ENCODE measurements at regions not wholly inside any gene's neighbourhood (a gene's known extent, or its start where the extent isn't known, plus 50 kb on each side); places are given as distances from the start of the nearest gene placed in this dataset.

GRCh38 chr16:9256196-9256595 lies 164.8 kb downstream of the HAPSTR1 start:
- DNase-seq (ENCODE audit: low read depth), result no peak
- POLR2A ChIA-PET, result no interaction called here
- Histone ChIP-seq H3K27me3 (ENCODE audit: control insufficient read depth, insufficient read depth, low read length) (no peaks in the 10 kb centered on the region), H3K4me3 (ENCODE audit: low read depth, low read length) (no peak overlapping the region), H3K36me3 (ENCODE audit: control insufficient read depth, insufficient read depth, low read length) (no peaks in the 10 kb centered on the region)
- TF ChIP-seq CTCF (IDR thresholded peaks at IDR 0.05; ENCODE audit: insufficient read depth, low read depth, low read length), result peak; percentile 49
- CTCF ChIA-PET, result interaction anchor here (0.9 to 1.2 kb wide), 2 partner anchors 12 to 18 kb away, joined by 3 to 7 read pairs; no protein-coding TSS in a partner anchor

- POLR2A ChIA-PET, result no interaction called here
- CTCF ChIA-PET, result interaction anchor here (1.5 kb wide), 2 partner anchors 10 kb away, joined by 5 to 6 read pairs; no protein-coding TSS in a partner anchor
- H3K27me3 ChIP-seq (ENCODE audit: control insufficient read depth, insufficient read depth, low read length), result no peaks in the 10 kb centered on the region
Observed at GRCh38 chr16:9257843-9258242, 166.4 kb downstream of the HAPSTR1 start.

GRCh38 chr16:9258423-9259051 lies 167.1 kb downstream of the HAPSTR1 start:
- H3K4me3 ChIP-seq (ENCODE audit: low read depth, low read length), result no peak overlapping the region
- ChIA-PET POLR2A (no interaction called here), CTCF (interaction anchor here (1.4 to 1.5 kb wide), 3 partner anchors 9 to 12 kb away, joined by 4 to 6 read pairs (median 5); no protein-coding TSS in a partner anchor)
- H3K27me3 ChIP-seq (ENCODE audit: control insufficient read depth, insufficient read depth, low read length), result no peaks in the 10 kb centered on the region
- no peaks in the 10 kb centered on the region for H3K36me3 ChIP-seq (ENCODE audit: control insufficient read depth, insufficient read depth, low read length)
- TF ChIP-seq CTCF (IDR thresholded peaks at IDR 0.05; ENCODE audit: insufficient read depth, low read depth, low read length), result peak; percentile 56
- DNase-seq (ENCODE audit: low read depth), result no peak

More at GRCh38 chr16:9257843-9258242, 166.4 kb downstream of the HAPSTR1 start:
- no peak for TF ChIP-seq CTCF (IDR thresholded peaks at IDR 0.05; ENCODE audit: insufficient read depth, low read depth, low read length)
- DNase-seq (ENCODE audit: low read depth), result no peak
- H3K4me3 ChIP-seq (ENCODE audit: low read depth, low read length), result no peak overlapping the region
- H3K36me3 ChIP-seq (ENCODE audit: control insufficient read depth, insufficient read depth, low read length), result no peaks in the 10 kb centered on the region

- POLR2A ChIA-PET, result no interaction called here
- H3K36me3 ChIP-seq (ENCODE audit: control insufficient read depth, insufficient read depth, low read length), result no peaks in the 10 kb centered on the region
Observed at GRCh38 chr16:9259914-9260608, 168.6 kb downstream of the HAPSTR1 start.

More at GRCh38 chr16:9259914-9260608, 168.6 kb downstream of the HAPSTR1 start:
- CTCF ChIA-PET, result interaction anchor here (1.4 kb wide), 1 partner anchor 10 kb away, joined by 4 read pairs; no protein-coding TSS in a partner anchor
- TF ChIP-seq CTCF (IDR thresholded peaks at IDR 0.05; ENCODE audit: insufficient read depth, low read depth, low read length), result no peak
- H3K27me3 ChIP-seq (ENCODE audit: control insufficient read depth, insufficient read depth, low read length), result no peaks in the 10 kb centered on the region
- no peak overlapping the region for H3K4me3 ChIP-seq (ENCODE audit: low read depth, low read length)
- no peak for DNase-seq (ENCODE audit: low read depth)

Data from BJ (cell line).